ENCODE measurements at regions not wholly inside any gene's neighbourhood (a gene's known extent, or its start where the extent isn't known, plus 50 kb on each side); places are given as distances from the start of the nearest gene placed in this dataset.

DNA sequence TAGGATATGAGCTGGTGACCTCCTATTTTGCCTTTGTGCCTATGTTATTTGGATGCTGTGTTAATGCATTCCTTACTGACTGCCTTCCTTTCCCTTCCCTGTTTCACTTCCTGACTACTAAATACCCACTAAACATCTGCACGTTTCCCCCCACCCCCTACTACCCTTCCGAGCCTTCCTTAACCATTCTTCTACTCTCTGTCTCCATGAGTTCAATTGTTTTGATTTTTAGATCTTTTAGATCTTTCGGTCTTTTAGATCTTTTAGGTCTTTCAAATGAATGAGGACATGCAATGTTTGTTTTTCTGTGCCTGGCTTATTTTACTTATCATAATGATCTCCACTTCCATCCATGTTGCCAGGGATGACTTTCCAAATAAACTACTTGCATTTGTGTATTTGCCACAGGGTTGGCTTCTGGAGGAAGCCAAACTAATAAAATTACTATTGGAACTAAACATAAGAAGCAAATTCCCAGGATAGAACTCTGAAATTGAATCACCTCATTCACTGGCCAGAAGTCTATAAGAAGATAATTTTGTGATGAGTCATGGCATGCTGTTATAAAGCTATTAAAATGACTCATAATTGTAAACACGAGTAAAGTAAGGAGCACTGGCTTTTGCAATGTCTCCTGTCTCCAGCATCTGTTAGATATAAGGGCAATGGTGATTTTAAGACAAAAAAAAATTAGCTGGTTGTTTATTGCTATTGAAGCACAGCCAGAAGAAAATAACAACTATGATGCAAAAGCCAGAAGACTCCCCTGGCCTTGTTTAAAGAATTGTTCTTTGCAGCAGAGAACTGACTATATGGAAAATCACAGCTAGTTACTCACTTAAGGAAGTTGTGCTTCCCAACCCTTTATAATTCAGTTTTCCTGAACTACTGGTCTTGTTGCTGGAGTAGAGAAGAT lies 586.3 kb downstream of the LRFN5 start:
- TF ChIP-seq, protein P1, sequence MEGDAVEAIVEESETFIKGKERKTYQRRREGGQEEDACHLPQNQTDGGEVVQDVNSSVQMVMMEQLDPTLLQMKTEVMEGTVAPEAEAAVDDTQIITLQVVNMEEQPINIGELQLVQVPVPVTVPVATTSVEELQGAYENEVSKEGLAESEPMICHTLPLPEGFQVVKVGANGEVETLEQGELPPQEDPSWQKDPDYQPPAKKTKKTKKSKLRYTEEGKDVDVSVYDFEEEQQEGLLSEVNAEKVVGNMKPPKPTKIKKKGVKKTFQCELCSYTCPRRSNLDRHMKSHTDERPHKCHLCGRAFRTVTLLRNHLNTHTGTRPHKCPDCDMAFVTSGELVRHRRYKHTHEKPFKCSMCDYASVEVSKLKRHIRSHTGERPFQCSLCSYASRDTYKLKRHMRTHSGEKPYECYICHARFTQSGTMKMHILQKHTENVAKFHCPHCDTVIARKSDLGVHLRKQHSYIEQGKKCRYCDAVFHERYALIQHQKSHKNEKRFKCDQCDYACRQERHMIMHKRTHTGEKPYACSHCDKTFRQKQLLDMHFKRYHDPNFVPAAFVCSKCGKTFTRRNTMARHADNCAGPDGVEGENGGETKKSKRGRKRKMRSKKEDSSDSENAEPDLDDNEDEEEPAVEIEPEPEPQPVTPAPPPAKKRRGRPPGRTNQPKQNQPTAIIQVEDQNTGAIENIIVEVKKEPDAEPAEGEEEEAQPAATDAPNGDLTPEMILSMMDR (IDR thresholded peaks at IDR 0.05; ENCODE audit: borderline replicate concordance, extremely low read depth, low read length, poor library complexity, severe bottlenecking): no peak
- TF ChIP-seq EZH2 (IDR thresholded peaks at IDR 0.05; ENCODE audit: borderline replicate concordance, low read depth, low read length, severe bottlenecking): no peak

All from DND-41 (cell line).